ENCODE measurements at regions not wholly inside any gene's neighbourhood (a gene's known extent, or its start where the extent isn't known, plus 50 kb on each side); places are given as distances from the start of the nearest gene placed in this dataset.
"Not testable (repeated sequence)": the region's sequence is repeated elsewhere in the genome, so short reads cannot be mapped to it uniquely, and the experiment has no call there.

GRCh38 chr1:192476802-192477298, 98.7 kb upstream of the RGS1 start:
- DNase-seq (ENCODE audit: low spot score), result no peak

GRCh38 chr1:192477630-192478029, 97.9 kb upstream of the RGS1 start:
- peak; percentile 53 for DNase-seq (ENCODE audit: low spot score)

- DNase-seq (ENCODE audit: low spot score), result no peak
Observed at GRCh38 chr1:192485692-192486436, 89.7 kb upstream of the RGS1 start.

GRCh38 chr1:192488058-192488457, 87.5 kb upstream of the RGS1 start:
- no peak for DNase-seq (ENCODE audit: low spot score)

- DNase-seq (ENCODE audit: low spot score), result no peak
Observed at GRCh38 chr1:192489047-192489446, 86.5 kb upstream of the RGS1 start.

- DNase-seq (ENCODE audit: low spot score), result peak; percentile 70
Observed at GRCh38 chr1:192489748-192490147, 85.8 kb upstream of the RGS1 start.

- DNase-seq (ENCODE audit: low spot score), result no peak
Observed at GRCh38 chr1:192491804-192492554, 83.6 kb upstream of the RGS1 start.

GRCh38 chr1:192493584-192493983, 82.0 kb upstream of the RGS1 start:
- DNase-seq (ENCODE audit: low spot score), result no peak

- DNase-seq (ENCODE audit: low spot score), result no peak
Observed at GRCh38 chr1:192496369-192497056, 79.1 kb upstream of the RGS1 start.

- DNase-seq (ENCODE audit: low spot score), result no peak
Observed at GRCh38 chr1:192497214-192497794, 78.3 kb upstream of the RGS1 start.

GRCh38 chr1:192498092-192498491, 77.5 kb upstream of the RGS1 start:
- not testable (repeated sequence) for DNase-seq (ENCODE audit: low spot score)

GRCh38 chr1:192499061-192499581, 76.5 kb upstream of the RGS1 start:
- DNase-seq (ENCODE audit: low spot score), result not testable (repeated sequence)

- not testable (repeated sequence) for DNase-seq (ENCODE audit: low spot score)
Observed at GRCh38 chr1:192500541-192500940, 75.0 kb upstream of the RGS1 start.

GRCh38 chr1:192506741-192507155, 68.8 kb upstream of the RGS1 start:
- DNase-seq (ENCODE audit: low spot score), result no peak

- DNase-seq (ENCODE audit: low spot score), result no peak
Observed at GRCh38 chr1:192512426-192513162, 63.0 kb upstream of the RGS1 start.

GRCh38 chr1:192513196-192513595, 62.4 kb upstream of the RGS1 start:
- no peak for DNase-seq (ENCODE audit: low spot score)

- DNase-seq (ENCODE audit: low spot score), result no peak
Observed at GRCh38 chr1:192513697-192514096, 61.9 kb upstream of the RGS1 start.

- DNase-seq (ENCODE audit: low spot score), result no peak
Observed at GRCh38 chr1:192516776-192517297, 58.7 kb upstream of the RGS1 start.

GRCh38 chr1:192517716-192518355, 57.7 kb upstream of the RGS1 start:
- not testable (repeated sequence) for DNase-seq (ENCODE audit: low spot score)

- no peak for DNase-seq (ENCODE audit: low spot score)
Observed at GRCh38 chr1:192518700-192519099, 56.9 kb upstream of the RGS1 start.

GRCh38 chr1:192521734-192522133, 53.8 kb upstream of the RGS1 start:
- DNase-seq (ENCODE audit: low spot score), result peak; percentile 77

Measured in kidney capillary endothelial cell (primary cell).